ENCODE measurements at regions not wholly inside any gene's neighbourhood (a gene's known extent, or its start where the extent isn't known, plus 50 kb on each side); places are given as distances from the start of the nearest gene placed in this dataset.

GRCh38 chr11:109073032-109073822 is 348.8 kb upstream of the C11orf87 start:
- no peak for DNase-seq
- TF ChIP-seq, protein P1, sequence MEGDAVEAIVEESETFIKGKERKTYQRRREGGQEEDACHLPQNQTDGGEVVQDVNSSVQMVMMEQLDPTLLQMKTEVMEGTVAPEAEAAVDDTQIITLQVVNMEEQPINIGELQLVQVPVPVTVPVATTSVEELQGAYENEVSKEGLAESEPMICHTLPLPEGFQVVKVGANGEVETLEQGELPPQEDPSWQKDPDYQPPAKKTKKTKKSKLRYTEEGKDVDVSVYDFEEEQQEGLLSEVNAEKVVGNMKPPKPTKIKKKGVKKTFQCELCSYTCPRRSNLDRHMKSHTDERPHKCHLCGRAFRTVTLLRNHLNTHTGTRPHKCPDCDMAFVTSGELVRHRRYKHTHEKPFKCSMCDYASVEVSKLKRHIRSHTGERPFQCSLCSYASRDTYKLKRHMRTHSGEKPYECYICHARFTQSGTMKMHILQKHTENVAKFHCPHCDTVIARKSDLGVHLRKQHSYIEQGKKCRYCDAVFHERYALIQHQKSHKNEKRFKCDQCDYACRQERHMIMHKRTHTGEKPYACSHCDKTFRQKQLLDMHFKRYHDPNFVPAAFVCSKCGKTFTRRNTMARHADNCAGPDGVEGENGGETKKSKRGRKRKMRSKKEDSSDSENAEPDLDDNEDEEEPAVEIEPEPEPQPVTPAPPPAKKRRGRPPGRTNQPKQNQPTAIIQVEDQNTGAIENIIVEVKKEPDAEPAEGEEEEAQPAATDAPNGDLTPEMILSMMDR (IDR thresholded peaks at IDR 0.05) = no peak
- no peaks in the 10 kb centered on the region for H3K36me3 ChIP-seq (ENCODE audit: low read depth)
- H3K4me1 ChIP-seq (ENCODE audit: low read depth) = no peaks in the 10 kb centered on the region
- intact Hi-C loops (cut with DNase I, micrococcal nuclease) = no loop called here
- no peak for ATAC-seq
- no peaks in the 10 kb centered on the region for H3K9me3 ChIP-seq
- no peak overlapping the region for H3K4me3 ChIP-seq

- Histone ChIP-seq H3K36me3 (ENCODE audit: low read depth) (no peaks in the 10 kb centered on the region), H3K9me3 (no peaks in the 10 kb centered on the region), H3K4me1 (ENCODE audit: low read depth) (no peaks in the 10 kb centered on the region), H3K4me3 (no peak overlapping the region)
- no peak for ATAC-seq
- no peak for DNase-seq
- TF ChIP-seq, protein P1 (IDR thresholded peaks at IDR 0.05) = no peak
- intact Hi-C loops (cut with DNase I, micrococcal nuclease) = no loop called here
Measured at GRCh38 chr11:109075976-109076375, 346.0 kb upstream of the C11orf87 start.

DNA sequence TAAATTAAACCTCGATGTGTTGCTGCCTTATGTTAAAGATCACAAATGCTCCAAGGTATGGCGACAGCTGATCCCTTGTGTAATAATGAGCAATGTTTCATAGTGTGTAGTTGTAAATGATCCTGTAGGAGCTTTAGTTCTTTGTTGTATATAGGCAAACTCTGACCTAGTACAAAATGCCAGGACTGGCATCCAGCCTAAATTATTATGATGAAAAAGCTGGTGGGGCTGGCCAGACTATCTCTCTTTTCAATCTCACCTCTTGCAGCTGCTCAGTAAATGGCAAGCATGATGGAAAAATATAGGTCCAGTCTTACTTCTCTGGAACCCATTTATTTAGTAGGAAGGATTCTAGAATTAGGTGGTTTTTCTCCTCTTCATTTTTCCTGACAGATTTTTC is 345.1 kb upstream of the C11orf87 start:
- intact Hi-C loops (cut with DNase I, micrococcal nuclease) = no loop called here
- H3K36me3 ChIP-seq (ENCODE audit: low read depth) = no peaks in the 10 kb centered on the region
- DNase-seq (no peak), ATAC-seq (no peak)
- TF ChIP-seq, protein P1 (IDR thresholded peaks at IDR 0.05) = no peak
- no peaks in the 10 kb centered on the region for H3K9me3 ChIP-seq
- H3K4me1 ChIP-seq (ENCODE audit: low read depth) = no peaks in the 10 kb centered on the region
- H3K4me3 ChIP-seq = no peak overlapping the region

GRCh38 chr11:109077291-109077920 is 344.6 kb upstream of the C11orf87 start:
- Histone ChIP-seq H3K9me3 (no peaks in the 10 kb centered on the region), H3K36me3 (ENCODE audit: low read depth) (no peaks in the 10 kb centered on the region), H3K4me3 (no peak overlapping the region), H3K4me1 (ENCODE audit: low read depth) (no peaks in the 10 kb centered on the region)
- TF ChIP-seq, protein P1 (IDR thresholded peaks at IDR 0.05) = no peak
- DNase-seq (no peak), ATAC-seq (no peak)
- intact Hi-C loops (cut with DNase I, micrococcal nuclease) = no loop called here

- ATAC-seq (no peak), DNase-seq (no peak)
- no peaks in the 10 kb centered on the region for H3K36me3 ChIP-seq (ENCODE audit: low read depth)
- H3K4me3 ChIP-seq = no peak overlapping the region
- peaks cover 7% of the 10 kb centered on the region for H3K9me3 ChIP-seq
- intact Hi-C loops (cut with DNase I, micrococcal nuclease) = no loop called here
- TF ChIP-seq, protein P1 (IDR thresholded peaks at IDR 0.05) = no peak
- H3K4me1 ChIP-seq (ENCODE audit: low read depth) = no peaks in the 10 kb centered on the region
Measured at GRCh38 chr11:109085708-109086373, 336.1 kb upstream of the C11orf87 start.
